ENCODE measurements at regions not wholly inside any gene's neighbourhood (a gene's known extent, or its start where the extent isn't known, plus 50 kb on each side); places are given as distances from the start of the nearest gene placed in this dataset.

DNA sequence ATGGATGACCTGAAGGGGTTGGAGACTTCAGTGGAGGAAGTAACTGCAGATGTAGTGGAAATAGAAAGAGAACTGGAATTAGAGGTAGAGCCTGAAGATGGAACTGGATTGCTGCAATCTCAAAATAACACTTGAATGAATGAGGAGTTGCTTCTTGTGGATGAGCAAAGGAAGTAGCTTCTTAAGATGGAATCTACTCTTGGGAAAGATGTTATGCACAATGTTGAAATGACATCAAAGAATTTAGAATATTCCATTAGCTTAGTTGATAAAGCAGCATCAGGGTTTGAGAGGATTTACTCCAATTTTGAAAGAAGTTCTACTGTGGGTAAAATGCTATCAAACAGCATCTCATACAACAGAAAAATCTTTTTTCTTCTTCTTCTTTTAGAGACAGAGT lies 186.4 kb upstream of the PRKD1 start:
- H3K27ac ChIP-seq (replicated peaks) = no peak overlapping the region
- no peak for DNase-seq (ENCODE audit: low read depth in 1 of 2, low spot score in 1 of 2)
- no peaks in the 10 kb centered on the region for H3K27me3 ChIP-seq (ENCODE audit: insufficient read depth, poor library complexity, severe bottlenecking)

GRCh38 chr14:30115756-30116155 lies 188.1 kb upstream of the PRKD1 start:
- no peak for DNase-seq (ENCODE audit: low read depth in 1 of 2, low spot score in 1 of 2)
- Histone ChIP-seq H3K27me3 (ENCODE audit: insufficient read depth, poor library complexity, severe bottlenecking) (no peaks in the 10 kb centered on the region), H3K27ac (replicated peaks) (no peak overlapping the region), H3K4me3 (replicated peaks; ENCODE audit: insufficient read depth, low read length) (no peak overlapping the region)
- TF ChIP-seq, protein P1, sequence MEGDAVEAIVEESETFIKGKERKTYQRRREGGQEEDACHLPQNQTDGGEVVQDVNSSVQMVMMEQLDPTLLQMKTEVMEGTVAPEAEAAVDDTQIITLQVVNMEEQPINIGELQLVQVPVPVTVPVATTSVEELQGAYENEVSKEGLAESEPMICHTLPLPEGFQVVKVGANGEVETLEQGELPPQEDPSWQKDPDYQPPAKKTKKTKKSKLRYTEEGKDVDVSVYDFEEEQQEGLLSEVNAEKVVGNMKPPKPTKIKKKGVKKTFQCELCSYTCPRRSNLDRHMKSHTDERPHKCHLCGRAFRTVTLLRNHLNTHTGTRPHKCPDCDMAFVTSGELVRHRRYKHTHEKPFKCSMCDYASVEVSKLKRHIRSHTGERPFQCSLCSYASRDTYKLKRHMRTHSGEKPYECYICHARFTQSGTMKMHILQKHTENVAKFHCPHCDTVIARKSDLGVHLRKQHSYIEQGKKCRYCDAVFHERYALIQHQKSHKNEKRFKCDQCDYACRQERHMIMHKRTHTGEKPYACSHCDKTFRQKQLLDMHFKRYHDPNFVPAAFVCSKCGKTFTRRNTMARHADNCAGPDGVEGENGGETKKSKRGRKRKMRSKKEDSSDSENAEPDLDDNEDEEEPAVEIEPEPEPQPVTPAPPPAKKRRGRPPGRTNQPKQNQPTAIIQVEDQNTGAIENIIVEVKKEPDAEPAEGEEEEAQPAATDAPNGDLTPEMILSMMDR (IDR thresholded peaks at IDR 0.05; ENCODE audit: insufficient read depth, low read length) = no peak
- TF ChIP-seq REST (IDR thresholded peaks at IDR 0.05; ENCODE audit: insufficient replicate concordance, low read depth) (no peak), POLR2AphosphoS5 (IDR thresholded peaks at IDR 0.05; ENCODE audit: low read depth) (no peak), SPI1 (IDR thresholded peaks at IDR 0.05; ENCODE audit: borderline replicate concordance, low read depth) (no peak), GABPA (IDR thresholded peaks at IDR 0.05; ENCODE audit: low read depth) (no peak)

More for the DNA sequence above, 186.4 kb upstream of the PRKD1 start:
- no peak overlapping the region for H3K4me3 ChIP-seq (replicated peaks; ENCODE audit: insufficient read depth, low read length)
- TF ChIP-seq POLR2AphosphoS5 (IDR thresholded peaks at IDR 0.05; ENCODE audit: low read depth) = no peak
- TF ChIP-seq SPI1 (IDR thresholded peaks at IDR 0.05; ENCODE audit: borderline replicate concordance, low read depth) = no peak
- TF ChIP-seq REST (IDR thresholded peaks at IDR 0.05; ENCODE audit: insufficient replicate concordance, low read depth) = no peak

- no peak for DNase-seq (ENCODE audit: low read depth in 1 of 2, low spot score in 1 of 2)
- no peaks in the 10 kb centered on the region for H3K27me3 ChIP-seq (ENCODE audit: insufficient read depth, poor library complexity, severe bottlenecking)
- no peak overlapping the region for H3K27ac ChIP-seq (replicated peaks)
- no peak overlapping the region for H3K4me3 ChIP-seq (replicated peaks; ENCODE audit: insufficient read depth, low read length)
- no peak for TF ChIP-seq GABPA (IDR thresholded peaks at IDR 0.05; ENCODE audit: low read depth)
- no peak for TF ChIP-seq SPI1 (IDR thresholded peaks at IDR 0.05; ENCODE audit: borderline replicate concordance, low read depth)
- TF ChIP-seq REST (IDR thresholded peaks at IDR 0.05; ENCODE audit: insufficient replicate concordance, low read depth) = no peak
- TF ChIP-seq, protein P1 (IDR thresholded peaks at IDR 0.05; ENCODE audit: insufficient read depth, low read length) = no peak
- no peak for TF ChIP-seq POLR2AphosphoS5 (IDR thresholded peaks at IDR 0.05; ENCODE audit: low read depth)
Observed at GRCh38 chr14:30118992-30119640, 191.5 kb upstream of the PRKD1 start.

Data from HL-60 (cell line).